ENCODE measurements at regions not wholly inside any gene's neighbourhood (a gene's known extent, or its start where the extent isn't known, plus 50 kb on each side); places are given as distances from the start of the nearest gene placed in this dataset.

- Histone ChIP-seq H2AFZ (ENCODE audit: low read depth, low read length, severe bottlenecking) (no peak overlapping the region), H3K4me3 (ENCODE audit: insufficient read depth, low read length, poor library complexity, severe bottlenecking) (no peak overlapping the region), H4K20me1 (ENCODE audit: low read depth, low read length) (no peaks in the 10 kb centered on the region), H3F3A (ENCODE audit: insufficient read depth) (no peaks in the 10 kb centered on the region), H3K36me3 (ENCODE audit: low read length) (no peaks in the 10 kb centered on the region), H3K27me3 (ENCODE audit: low read length) (0 out of 2 replicates have a peak, but pooled peaks cover 2% of the 10 kb centered on the region), H3K27ac (ENCODE audit: low read depth, low read length) (no peak overlapping the region), H3K9ac (ENCODE audit: low read length) (no peak overlapping the region), H3K9me2 (replicated peaks; ENCODE audit: insufficient read depth, low read length) (no peaks in the 10 kb centered on the region), H3K79me2 (ENCODE audit: insufficient read depth, low read length) (no peaks in the 10 kb centered on the region), H3K9me3 (ENCODE audit: insufficient read depth, low read length) (no peaks in the 10 kb centered on the region), H3K4me2 (ENCODE audit: low read depth, low read length, poor library complexity, severe bottlenecking) (no peak overlapping the region)
- no peak for TF ChIP-seq CTCF (IDR thresholded peaks at IDR 0.05; ENCODE audit: insufficient read depth, low read length, poor library complexity, severe bottlenecking)
- TF ChIP-seq EZH2phosphoT487 (conservative IDR thresholded peaks at IDR 0.05; ENCODE audit: low read length): no peak
These were observed 51.1 kb upstream of the IGSF21 start for GRCh38 chr1:18056545-18056944.

DNA sequence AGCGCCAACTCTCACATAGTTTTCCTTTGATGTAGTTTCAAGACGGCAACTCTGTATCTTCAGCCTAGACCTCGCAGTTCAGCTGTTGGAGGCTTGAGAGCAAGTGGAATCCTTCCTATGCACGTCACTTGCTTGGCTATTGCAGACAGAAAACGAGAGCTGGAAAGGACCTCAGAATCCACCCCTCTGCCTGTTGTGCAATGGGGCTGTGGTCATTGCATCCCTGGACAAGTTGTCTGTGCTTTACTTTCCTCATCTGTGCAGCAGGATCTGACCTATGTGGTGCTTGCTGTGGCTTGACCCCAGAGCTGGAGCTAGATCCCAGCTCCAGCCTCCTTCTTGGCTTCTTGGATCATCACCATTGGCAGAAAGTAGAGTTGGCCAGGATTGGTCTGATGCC, 50.0 kb upstream of the IGSF21 start:
- Histone ChIP-seq H3F3A (ENCODE audit: insufficient read depth) (no peaks in the 10 kb centered on the region), H3K9me3 (ENCODE audit: insufficient read depth, low read length) (no peaks in the 10 kb centered on the region), H3K9ac (ENCODE audit: low read length) (no peak overlapping the region), H4K20me1 (ENCODE audit: low read depth, low read length) (no peaks in the 10 kb centered on the region), H3K27me3 (ENCODE audit: low read length) (0 out of 2 replicates have a peak, but pooled peaks cover 2% of the 10 kb centered on the region), H3K36me3 (ENCODE audit: low read length) (no peaks in the 10 kb centered on the region), H3K4me3 (ENCODE audit: insufficient read depth, low read length, poor library complexity, severe bottlenecking) (no peak overlapping the region), H3K79me2 (ENCODE audit: insufficient read depth, low read length) (no peaks in the 10 kb centered on the region), H3K9me2 (replicated peaks; ENCODE audit: insufficient read depth, low read length) (no peaks in the 10 kb centered on the region), H3K4me2 (ENCODE audit: low read depth, low read length, poor library complexity, severe bottlenecking) (no peak overlapping the region), H2AFZ (ENCODE audit: low read depth, low read length, severe bottlenecking) (no peak overlapping the region), H3K27ac (ENCODE audit: low read depth, low read length) (no peak overlapping the region)
- TF ChIP-seq CTCF (IDR thresholded peaks at IDR 0.05; ENCODE audit: insufficient read depth, low read length, poor library complexity, severe bottlenecking) (no peak), EZH2phosphoT487 (conservative IDR thresholded peaks at IDR 0.05; ENCODE audit: low read length) (no peak)

Data from SU-DHL-6 (cell line).